HepG2 (cell line): ENCODE measurements at regions not wholly inside any gene's neighbourhood (a gene's known extent, or its start where the extent isn't known, plus 50 kb on each side); places are given as distances from the start of the nearest gene placed in this dataset.

ENCODE experiments used
- ATF7-NPFF ChIP-seq: sonication (generic); formaldehyde crosslinking; IDR thresholded peaks from 2 replicates; pipeline ENCODE4 v1.8.1; 2023; ENCODE audit warnings: mild to moderate bottlenecking, low read depth, missing genetic modification reagents, moderate library complexity
- HMG20B ChIP-seq: conservative IDR thresholded peaks from 2 replicates; pipeline ENCODE4 v1.6.1; 2016; ENCODE audit warnings: missing genetic modification reagents, missing compliant biosample characterization
- ISL2 ChIP-seq: sonication (generic); formaldehyde crosslinking; IDR thresholded peaks from 2 replicates; pipeline ENCODE4 v1.5.0; 2020; ENCODE audit warnings: missing genetic modification reagents
- KLF12 ChIP-seq: sonication (generic); formaldehyde crosslinking; IDR thresholded peaks from 2 replicates; pipeline ENCODE4 v1.4.0; 2020; ENCODE audit warnings: missing genetic modification reagents, borderline replicate concordance
- MED1 ChIP-seq: sonication (generic); formaldehyde crosslinking; IDR thresholded peaks from 2 replicates; pipeline ENCODE4 v1.4.0; 2020; ENCODE audit warnings: missing genetic modification reagents
- MEF2D ChIP-seq: sonication (generic); formaldehyde crosslinking; IDR thresholded peaks from 2 replicates; pipeline ENCODE4 v1.5.1; 2020; ENCODE audit warnings: mild to moderate bottlenecking, missing genetic modification reagents
- NFATC3 ChIP-seq: sonication (generic); formaldehyde crosslinking; IDR thresholded peaks from 2 replicates; pipeline ENCODE4 v1.5.1; 2020; ENCODE audit warnings: mild to moderate bottlenecking, missing genetic modification reagents
- NFYB ChIP-seq: sonication (generic); formaldehyde crosslinking; IDR thresholded peaks from 2 replicates; pipeline ENCODE4 v1.4.0; 2020; ENCODE audit warnings: missing genetic modification reagents
- NKX3-1 ChIP-seq: sonication (generic); formaldehyde crosslinking; IDR thresholded peaks from 2 replicates; pipeline ENCODE4 v1.5.0; 2020; ENCODE audit warnings: missing genetic modification reagents
- PHF20 ChIP-seq: sonication (generic); formaldehyde crosslinking; IDR thresholded peaks from 2 replicates; pipeline ENCODE4 v1.5.0; 2020; ENCODE audit warnings: mild to moderate bottlenecking, missing genetic modification reagents
- SALL2 ChIP-seq: sonication (generic); formaldehyde crosslinking; IDR thresholded peaks from 2 replicates; pipeline ENCODE4 v1.8.1; 2023; ENCODE audit warnings: mild to moderate bottlenecking, missing genetic modification reagents, inconsistent platforms
- SAP130 ChIP-seq: IDR thresholded peaks from 2 replicates; pipeline ENCODE4 v1.6.1; 2016; ENCODE audit warnings: low read depth
- SIX4 ChIP-seq: sonication (generic); formaldehyde crosslinking; IDR thresholded peaks from 2 replicates; pipeline ENCODE4 v1.4.0; 2020; ENCODE audit warnings: missing genetic modification reagents
- SYNCRIP ChIP-seq: fragments of 200-400 bp; formaldehyde crosslinking; IDR thresholded peaks from 2 replicates; pipeline ENCODE4 v1.6.1; 2018; ENCODE audit warnings: mild to moderate bottlenecking, low read depth, low read length; ENCODE audit not compliant: insufficient read depth
- TBX2 ChIP-seq: sonication (generic); formaldehyde crosslinking; IDR thresholded peaks from 2 replicates; pipeline ENCODE4 v1.5.0; 2020; ENCODE audit warnings: missing genetic modification reagents, mild to moderate bottlenecking, borderline replicate concordance
- ZNF292 ChIP-seq: sonication (generic); formaldehyde crosslinking; IDR thresholded peaks from 2 replicates; pipeline ENCODE4 v1.8.1; 2022; ENCODE audit warnings: mild to moderate bottlenecking, low read depth, missing genetic modification reagents, borderline replicate concordance
- ZNF30 ChIP-seq: sonication (generic); formaldehyde crosslinking; IDR thresholded peaks from 2 replicates; pipeline ENCODE4 v1.5.0; 2020; ENCODE audit warnings: mild to moderate bottlenecking, missing genetic modification reagents
- ZNF562 ChIP-seq: sonication (generic); formaldehyde crosslinking; IDR thresholded peaks from 2 replicates; pipeline ENCODE4 v1.8.0; 2022; ENCODE audit warnings: missing genetic modification reagents, borderline replicate concordance
- ZNF839 ChIP-seq: sonication (generic); formaldehyde crosslinking; IDR thresholded peaks from 2 replicates; pipeline ENCODE4 v1.4.0; 2020; ENCODE audit warnings: missing genetic modification reagents, mild to moderate bottlenecking, borderline replicate concordance
- TF ChIP-seq, protein P1 (sequence below): sonication (generic); formaldehyde crosslinking; IDR thresholded peaks from 2 replicates; pipeline ENCODE4 v1.5.0; 2020; ENCODE audit warnings: missing genetic modification reagents, mild to moderate bottlenecking, borderline replicate concordance
- TF ChIP-seq, protein P2 (sequence below): sonication (generic); formaldehyde crosslinking; IDR thresholded peaks from 2 replicates; pipeline ENCODE4 v1.4.0; 2020; ENCODE audit warnings: mild to moderate bottlenecking, missing genetic modification reagents
- TF ChIP-seq, protein P3 (sequence below): sonication (generic); formaldehyde crosslinking; IDR thresholded peaks from 2 replicates; pipeline ENCODE4 v1.5.1; 2020; ENCODE audit warnings: missing genetic modification reagents, mild to moderate bottlenecking, borderline replicate concordance
- TF ChIP-seq, protein P4 (sequence below): sonication (generic); formaldehyde crosslinking; IDR thresholded peaks from 2 replicates; pipeline ENCODE4 v1.5.0; 2020; ENCODE audit warnings: mild to moderate bottlenecking, missing genetic modification reagents
- TF ChIP-seq, protein P5 (sequence below): IDR thresholded peaks from 2 replicates; pipeline ENCODE4 v1.6.1; 2016; ENCODE audit warnings: missing biosample characterization, missing genetic modification reagents, low read depth

DNA sequence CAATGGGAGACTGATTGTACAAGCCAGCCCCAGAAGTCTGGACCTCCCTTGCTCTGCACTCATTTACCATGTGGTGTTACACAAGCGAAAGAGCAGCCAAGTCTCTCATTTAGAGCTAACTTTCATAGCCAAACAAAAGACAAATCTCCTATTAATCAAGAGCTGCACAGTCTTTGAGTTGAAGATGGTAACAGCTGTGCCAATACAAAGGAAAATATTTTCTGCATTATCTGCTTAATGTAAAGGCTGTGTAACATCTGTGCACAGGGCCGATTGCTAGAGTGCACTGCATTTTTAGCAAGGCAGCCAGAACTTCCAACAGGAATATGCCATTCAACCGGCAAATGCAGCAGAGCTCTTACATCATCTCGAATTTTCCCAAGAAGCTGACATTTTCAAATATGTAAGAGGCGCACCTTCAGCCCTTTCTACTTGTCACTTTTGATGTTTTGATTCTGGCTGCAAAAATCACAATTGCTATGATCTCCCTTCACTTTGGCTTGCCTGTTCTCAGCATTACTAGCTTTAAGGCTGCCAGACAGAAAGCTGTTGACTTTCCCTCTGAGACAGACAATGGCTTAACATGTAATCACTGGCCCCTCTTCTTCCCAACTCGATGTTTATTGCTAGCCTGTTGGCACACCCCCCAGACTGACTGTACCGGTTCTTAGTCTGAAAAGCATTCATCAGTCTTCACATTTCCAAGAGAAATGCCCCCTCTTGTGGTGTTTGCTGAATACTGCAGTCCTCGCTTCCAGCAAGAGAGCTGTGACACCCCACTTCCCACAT, 96.9 kb upstream of the TANK start (continued):
- 0 out of 2 replicates have a peak, but pooled peaks have one; percentile 24 for TF ChIP-seq MEF2D (CRISPR knock-in tag)
- TF ChIP-seq, protein P1, sequence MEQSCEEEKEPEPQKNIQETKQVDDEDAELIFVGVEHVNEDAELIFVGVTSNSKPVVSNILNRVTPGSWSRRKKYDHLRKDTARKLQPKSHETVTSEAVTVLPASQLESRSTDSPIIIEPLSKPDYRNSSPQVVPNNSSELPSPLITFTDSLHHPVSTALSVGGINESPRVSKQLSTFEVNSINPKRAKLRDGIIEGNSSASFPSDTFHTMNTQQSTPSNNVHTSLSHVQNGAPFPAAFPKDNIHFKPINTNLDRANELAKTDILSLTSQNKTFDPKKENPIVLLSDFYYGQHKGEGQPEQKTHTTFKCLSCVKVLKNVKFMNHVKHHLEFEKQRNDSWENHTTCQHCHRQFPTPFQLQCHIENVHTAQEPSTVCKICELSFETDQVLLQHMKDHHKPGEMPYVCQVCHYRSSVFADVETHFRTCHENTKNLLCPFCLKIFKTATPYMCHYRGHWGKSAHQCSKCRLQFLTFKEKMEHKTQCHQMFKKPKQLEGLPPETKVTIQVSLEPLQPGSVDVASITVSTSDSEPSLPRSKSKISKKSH (CRISPR knock-in tag): no peak
- TF ChIP-seq NFATC3 (CRISPR knock-in tag): no peak
- no peak for TF ChIP-seq SYNCRIP
- TF ChIP-seq ZNF292 (CRISPR knock-in tag): no peak
- TF ChIP-seq, protein P2, sequence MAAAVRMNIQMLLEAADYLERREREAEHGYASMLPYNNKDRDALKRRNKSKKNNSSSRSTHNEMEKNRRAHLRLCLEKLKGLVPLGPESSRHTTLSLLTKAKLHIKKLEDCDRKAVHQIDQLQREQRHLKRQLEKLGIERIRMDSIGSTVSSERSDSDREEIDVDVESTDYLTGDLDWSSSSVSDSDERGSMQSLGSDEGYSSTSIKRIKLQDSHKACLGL (CRISPR knock-in tag): no peak
- peak; percentile 59; the same call in 1 of the 2 replicates for TF ChIP-seq NKX3-1
- no peak for TF ChIP-seq ATF7-NPFF (CRISPR knock-in tag)
- TF ChIP-seq ISL2: 0 out of 2 replicates have a peak, but pooled peaks have one; percentile 23
- TF ChIP-seq NFYB (CRISPR knock-in tag): no peak
- 0 out of 2 replicates have a peak, but pooled peaks have one; percentile 51 for TF ChIP-seq SALL2
- TF ChIP-seq ZNF30 (CRISPR knock-in tag): no peak
- TF ChIP-seq KLF12 (CRISPR knock-in tag): no peak
- no peak for TF ChIP-seq ZNF839 (CRISPR knock-in tag)
- TF ChIP-seq, protein P3, sequence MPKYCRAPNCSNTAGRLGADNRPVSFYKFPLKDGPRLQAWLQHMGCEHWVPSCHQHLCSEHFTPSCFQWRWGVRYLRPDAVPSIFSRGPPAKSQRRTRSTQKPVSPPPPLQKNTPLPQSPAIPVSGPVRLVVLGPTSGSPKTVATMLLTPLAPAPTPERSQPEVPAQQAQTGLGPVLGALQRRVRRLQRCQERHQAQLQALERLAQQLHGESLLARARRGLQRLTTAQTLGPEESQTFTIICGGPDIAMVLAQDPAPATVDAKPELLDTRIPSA (CRISPR knock-in tag): no peak
- no peak for TF ChIP-seq HMG20B (CRISPR knock-in tag)
- TF ChIP-seq, protein P4, sequence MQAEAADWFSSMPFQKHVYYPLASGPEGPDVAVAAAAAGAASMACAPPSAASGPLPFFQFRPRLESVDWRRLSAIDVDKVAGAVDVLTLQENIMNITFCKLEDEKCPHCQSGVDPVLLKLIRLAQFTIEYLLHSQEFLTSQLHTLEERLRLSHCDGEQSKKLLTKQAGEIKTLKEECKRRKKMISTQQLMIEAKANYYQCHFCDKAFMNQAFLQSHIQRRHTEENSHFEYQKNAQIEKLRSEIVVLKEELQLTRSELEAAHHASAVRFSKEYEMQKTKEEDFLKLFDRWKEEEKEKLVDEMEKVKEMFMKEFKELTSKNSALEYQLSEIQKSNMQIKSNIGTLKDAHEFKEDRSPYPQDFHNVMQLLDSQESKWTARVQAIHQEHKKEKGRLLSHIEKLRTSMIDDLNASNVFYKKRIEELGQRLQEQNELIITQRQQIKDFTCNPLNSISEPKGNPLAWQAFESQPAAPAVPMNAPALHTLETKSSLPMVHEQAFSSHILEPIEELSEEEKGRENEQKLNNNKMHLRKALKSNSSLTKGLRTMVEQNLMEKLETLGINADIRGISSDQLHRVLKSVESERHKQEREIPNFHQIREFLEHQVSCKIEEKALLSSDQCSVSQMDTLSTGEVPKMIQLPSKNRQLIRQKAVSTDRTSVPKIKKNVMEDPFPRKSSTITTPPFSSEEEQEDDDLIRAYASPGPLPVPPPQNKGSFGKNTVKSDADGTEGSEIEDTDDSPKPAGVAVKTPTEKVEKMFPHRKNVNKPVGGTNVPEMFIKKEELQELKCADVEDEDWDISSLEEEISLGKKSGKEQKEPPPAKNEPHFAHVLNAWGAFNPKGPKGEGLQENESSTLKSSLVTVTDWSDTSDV: no peak
- no peak for TF ChIP-seq SIX4
- peak; percentile 36; the same call in 1 of the 2 replicates for TF ChIP-seq MED1 (CRISPR knock-in tag)
- no peak for TF ChIP-seq PHF20
- TF ChIP-seq TBX2 (CRISPR knock-in tag): no peak
- TF ChIP-seq, protein P5, sequence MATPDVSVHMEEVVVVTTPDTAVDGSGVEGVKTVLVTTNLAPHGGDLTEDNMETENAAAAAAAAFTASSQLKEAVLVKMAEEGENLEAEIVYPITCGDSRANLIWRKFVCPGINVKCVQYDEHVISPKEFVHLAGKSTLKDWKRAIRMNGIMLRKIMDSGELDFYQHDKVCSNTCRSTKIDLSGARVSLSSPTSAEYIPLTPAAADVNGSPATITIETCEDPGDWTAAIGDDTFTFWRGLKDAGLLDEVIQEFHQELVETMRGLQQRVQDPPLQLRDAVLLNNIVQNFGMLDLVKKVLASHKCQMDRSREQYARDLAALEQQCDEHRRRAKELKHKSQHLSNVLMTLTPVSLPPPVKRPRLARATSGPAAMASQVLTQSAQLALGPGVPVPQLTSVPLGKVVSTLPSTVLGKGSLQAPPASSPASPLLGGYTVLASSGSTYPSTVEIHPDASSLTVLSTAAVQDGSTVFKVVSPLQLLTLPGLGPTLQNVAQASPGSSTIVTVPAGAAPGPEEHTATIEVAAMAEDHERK (CRISPR knock-in tag): no peak
- no peak for TF ChIP-seq SAP130 (CRISPR knock-in tag)
- no peak for TF ChIP-seq ZNF562
